NAMALWA (cell line): ENCODE measurements at regions not wholly inside any gene's neighbourhood (a gene's known extent, or its start where the extent isn't known, plus 50 kb on each side); places are given as distances from the start of the nearest gene placed in this dataset.
"Not testable (repeated sequence)": the region's sequence is repeated elsewhere in the genome, so short reads cannot be mapped to it uniquely, and the experiment has no call there.

Source experiments
- DNase-seq: peaks from one replicate; pipeline ENCODE4 v3.0.0-alpha.2; 2015; ENCODE audit warnings: low spot score

- DNase-seq = no peak
Observed at GRCh38 chr18:42474577-42474976, 519.5 kb downstream of the PIK3C3 start.

GRCh38 chr18:42475157-42475556 lies 520.1 kb downstream of the PIK3C3 start:
- DNase-seq = no peak

- no peak for DNase-seq
Observed at GRCh38 chr18:42477267-42477666, 522.2 kb downstream of the PIK3C3 start.

GRCh38 chr18:42480441-42480840 lies 525.4 kb downstream of the PIK3C3 start:
- DNase-seq = no peak

- no peak for DNase-seq
Observed at GRCh38 chr18:42484648-42485047, 529.6 kb downstream of the PIK3C3 start.

GRCh38 chr18:42486271-42486670 lies 531.2 kb downstream of the PIK3C3 start:
- DNase-seq = no peak

GRCh38 chr18:42508683-42509296 lies 553.8 kb downstream of the PIK3C3 start:
- DNase-seq = no peak

- DNase-seq = no peak
Observed at GRCh38 chr18:42509750-42510415, 554.8 kb downstream of the PIK3C3 start.

- DNase-seq = no peak
Observed at GRCh38 chr18:42510540-42510939, 555.5 kb downstream of the PIK3C3 start.

- no peak for DNase-seq
Observed at GRCh38 chr18:42513441-42513840, 558.4 kb downstream of the PIK3C3 start.

- no peak for DNase-seq
Observed at GRCh38 chr18:42514512-42514911, 559.5 kb downstream of the PIK3C3 start.

GRCh38 chr18:42517896-42518295 lies 562.9 kb downstream of the PIK3C3 start:
- DNase-seq = no peak

GRCh38 chr18:42518331-42518730 lies 563.3 kb downstream of the PIK3C3 start:
- not testable (repeated sequence) for DNase-seq

- DNase-seq = no peak
Observed at GRCh38 chr18:42520138-42520537, 565.1 kb downstream of the PIK3C3 start.

GRCh38 chr18:42525905-42526304 lies 570.9 kb downstream of the PIK3C3 start:
- no peak for DNase-seq

- DNase-seq = no peak
Observed at GRCh38 chr18:42527766-42528165, 572.7 kb downstream of the PIK3C3 start.

GRCh38 chr18:42530276-42530675 lies 575.2 kb downstream of the PIK3C3 start:
- DNase-seq = no peak

GRCh38 chr18:42532119-42532518 lies 577.1 kb downstream of the PIK3C3 start:
- DNase-seq = no peak

- DNase-seq = no peak
Observed at GRCh38 chr18:42533009-42533575, 578.1 kb downstream of the PIK3C3 start.

- DNase-seq = no peak
Observed at GRCh38 chr18:42533616-42534015, 578.6 kb downstream of the PIK3C3 start.

GRCh38 chr18:42534313-42534712 lies 579.3 kb downstream of the PIK3C3 start:
- DNase-seq = no peak

GRCh38 chr18:42536442-42536841 lies 579.0 kb downstream of the RIT2 start:
- no peak for DNase-seq

GRCh38 chr18:42537291-42537690 lies 578.2 kb downstream of the RIT2 start:
- DNase-seq = no peak

GRCh38 chr18:42544901-42545300 lies 570.6 kb downstream of the RIT2 start:
- DNase-seq = no peak
